ENCODE measurements at regions not wholly inside any gene's neighbourhood (a gene's known extent, or its start where the extent isn't known, plus 50 kb on each side); places are given as distances from the start of the nearest gene placed in this dataset.

DNA sequence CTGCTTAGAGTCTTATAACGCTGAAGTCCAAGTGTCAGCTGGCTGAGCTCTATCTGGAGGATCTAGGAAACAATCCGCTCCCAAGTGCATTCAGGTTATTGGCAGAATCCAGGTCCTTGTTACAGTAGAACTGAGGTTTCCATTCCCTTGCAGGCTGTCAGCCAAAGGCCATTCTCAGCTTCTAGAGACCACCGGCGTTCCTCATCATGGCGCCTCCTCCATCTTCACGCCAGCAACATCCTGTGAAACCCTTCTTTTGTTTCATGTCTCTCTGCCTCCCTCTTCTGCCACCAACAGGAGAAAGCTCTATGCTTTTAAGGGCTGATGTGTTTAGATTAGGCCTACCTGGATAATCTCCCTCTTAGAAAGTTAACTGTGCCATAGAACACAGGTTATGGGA lies 133.0 kb upstream of the RASSF8 start:
- DNase-seq (ENCODE audit: low read depth, low spot score) = no peak

DNA sequence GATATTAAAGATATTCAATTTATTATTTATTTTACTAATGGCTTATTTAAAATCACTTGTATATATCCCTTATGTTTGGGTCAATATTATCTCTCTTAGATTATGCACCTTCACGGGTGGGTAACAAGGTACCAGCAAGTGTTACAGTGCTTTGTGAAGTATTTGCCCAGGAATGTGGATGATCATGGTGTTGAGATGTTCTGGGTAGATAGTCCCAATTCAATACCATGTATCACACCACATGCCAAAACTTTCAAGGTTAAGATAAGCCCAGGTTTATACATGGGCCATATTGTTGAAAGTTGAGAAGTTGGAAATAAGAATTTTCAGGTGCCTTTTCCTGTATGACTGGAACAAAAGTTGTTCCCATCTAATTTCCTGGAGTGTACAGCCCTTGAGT lies 131.3 kb upstream of the RASSF8 start:
- no peak for DNase-seq (ENCODE audit: low read depth, low spot score)

DNA sequence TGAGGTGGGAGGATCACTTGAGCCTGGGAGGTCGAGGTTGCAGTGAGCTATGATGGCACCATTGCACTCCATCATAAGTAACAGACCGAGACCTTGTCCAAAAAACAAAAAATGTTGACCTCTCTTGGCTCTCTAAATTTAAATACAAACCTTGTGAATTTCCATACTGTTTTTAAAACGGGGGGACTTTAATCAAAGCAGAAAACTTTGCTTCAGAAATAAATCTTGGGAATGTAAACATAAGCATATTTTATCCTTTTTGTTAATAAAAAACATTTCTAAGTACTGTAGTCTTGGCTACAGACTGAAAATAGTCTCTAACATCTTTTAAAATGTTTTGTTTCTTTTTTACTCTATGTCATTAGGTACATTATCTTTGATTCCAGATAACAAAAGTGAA lies 130.7 kb upstream of the RASSF8 start:
- DNase-seq (ENCODE audit: low read depth, low spot score) = no peak

DNA sequence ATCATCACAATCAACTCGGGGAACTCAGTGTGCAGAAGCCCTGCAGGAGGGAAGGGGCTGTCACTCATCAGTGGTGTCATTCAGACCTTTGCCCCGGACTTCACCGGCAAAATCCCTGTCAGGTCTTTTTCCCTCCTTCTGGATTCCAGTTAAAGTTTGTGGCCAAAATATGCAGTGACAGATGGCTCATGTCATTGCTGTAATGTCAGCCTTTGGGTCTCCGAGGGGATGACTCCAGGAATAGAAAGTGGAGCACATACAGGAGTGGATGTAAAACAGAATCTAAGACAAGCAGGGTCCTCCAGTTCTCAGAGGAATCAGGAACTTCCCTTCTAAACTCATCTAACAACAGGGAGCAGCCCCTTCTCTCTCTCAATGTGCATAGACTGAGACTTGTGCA lies 130.3 kb upstream of the RASSF8 start:
- DNase-seq (ENCODE audit: low read depth, low spot score) = no peak

DNA sequence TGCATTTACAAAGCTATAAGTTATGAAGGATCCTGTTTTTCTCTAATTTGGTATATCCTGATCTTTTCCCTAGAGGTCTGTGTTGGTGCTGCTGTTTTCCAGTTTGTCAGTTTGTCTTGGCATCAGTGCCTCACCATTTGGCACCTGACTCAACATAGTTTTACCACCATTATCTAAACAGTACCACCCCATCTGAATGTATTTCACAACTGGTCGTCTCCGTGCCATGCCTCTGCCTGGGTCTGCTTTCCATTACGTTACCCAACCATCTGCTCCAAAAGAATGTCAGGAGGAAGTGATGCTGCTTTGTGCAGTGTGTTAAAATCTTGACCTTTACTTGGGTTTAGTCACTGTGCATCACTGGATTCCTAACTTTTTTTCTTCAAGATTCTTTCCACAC lies 129.3 kb upstream of the RASSF8 start:
- no peak for DNase-seq (ENCODE audit: low read depth, low spot score)

DNA sequence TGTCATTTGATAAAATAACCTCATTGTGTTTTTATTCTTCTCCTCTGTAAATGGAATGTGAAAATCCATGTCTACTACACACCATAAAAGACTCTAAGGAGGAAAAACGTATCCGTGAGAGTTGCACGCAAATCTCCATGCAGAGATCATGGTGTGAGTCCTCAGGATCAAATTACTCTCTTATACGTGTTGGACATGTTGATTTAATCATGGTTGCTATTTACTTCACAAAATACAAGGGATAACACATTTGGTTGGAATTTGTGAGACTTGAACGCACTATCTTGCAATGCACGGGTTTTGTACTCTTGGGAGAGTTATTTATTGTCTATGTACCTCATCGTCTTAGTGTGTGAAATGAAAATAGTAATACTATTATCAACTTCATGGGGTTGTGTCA lies 128.0 kb upstream of the RASSF8 start:
- no peak for DNase-seq (ENCODE audit: low read depth, low spot score)

DNA sequence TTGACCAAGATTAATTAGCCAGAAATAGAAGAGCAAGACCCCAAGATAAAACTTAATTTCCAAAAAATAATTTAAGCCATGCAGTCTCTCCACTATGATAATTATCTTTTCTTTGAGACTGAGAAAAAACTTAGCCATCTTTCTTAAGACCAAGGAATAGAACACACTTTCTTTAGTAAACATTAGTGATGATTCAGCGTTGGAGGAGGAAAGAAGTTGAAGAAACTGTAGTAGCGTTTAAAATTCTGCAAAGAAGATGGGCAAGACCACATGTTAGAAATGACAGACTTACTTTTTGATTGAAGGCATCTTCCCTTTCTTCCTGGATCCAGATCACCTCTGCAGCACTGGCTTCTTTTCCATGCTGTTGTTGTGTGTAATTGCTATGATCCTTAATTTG lies 124.8 kb upstream of the RASSF8 start:
- no peak for DNase-seq (ENCODE audit: low read depth, low spot score)

DNA sequence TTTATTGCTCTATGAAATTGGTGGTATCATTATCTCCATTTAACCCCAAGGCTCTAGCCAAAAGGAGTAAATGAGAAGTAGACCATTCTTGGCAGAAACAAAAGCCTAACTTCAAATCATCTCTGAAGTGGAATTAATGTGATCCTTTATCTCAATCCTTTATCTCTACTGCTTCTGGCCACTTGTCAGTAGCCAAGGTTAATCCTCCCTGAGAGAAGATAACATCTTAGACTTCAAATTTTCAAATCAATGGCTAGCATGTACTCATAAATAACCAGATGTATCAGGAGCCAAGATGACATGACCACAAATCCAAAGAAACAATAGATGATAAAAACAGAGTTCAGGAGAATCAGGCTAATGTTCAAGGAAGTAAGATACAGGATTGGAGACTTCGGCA lies 123.1 kb upstream of the RASSF8 start:
- DNase-seq (ENCODE audit: low read depth, low spot score) = no peak

DNA sequence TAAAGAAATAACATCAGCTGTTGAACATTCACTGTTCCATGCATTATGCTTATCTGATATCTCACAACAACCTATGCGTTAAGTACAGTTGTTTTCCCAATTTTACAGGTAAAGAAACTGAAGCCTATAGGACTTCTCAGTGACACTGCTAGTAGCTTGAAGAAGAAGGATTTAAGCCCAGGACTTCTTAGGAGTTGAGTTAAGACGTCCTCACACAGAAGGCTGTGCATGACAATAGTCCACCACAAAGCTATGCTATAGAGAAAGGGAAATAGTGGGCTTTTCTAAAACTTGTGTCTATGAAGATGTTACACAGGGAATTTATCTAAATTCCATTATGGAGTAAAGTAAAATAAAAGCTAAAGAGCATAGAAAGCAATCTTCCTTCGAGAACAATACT lies 120.5 kb upstream of the RASSF8 start:
- DNase-seq (ENCODE audit: low read depth, low spot score) = no peak

DNA sequence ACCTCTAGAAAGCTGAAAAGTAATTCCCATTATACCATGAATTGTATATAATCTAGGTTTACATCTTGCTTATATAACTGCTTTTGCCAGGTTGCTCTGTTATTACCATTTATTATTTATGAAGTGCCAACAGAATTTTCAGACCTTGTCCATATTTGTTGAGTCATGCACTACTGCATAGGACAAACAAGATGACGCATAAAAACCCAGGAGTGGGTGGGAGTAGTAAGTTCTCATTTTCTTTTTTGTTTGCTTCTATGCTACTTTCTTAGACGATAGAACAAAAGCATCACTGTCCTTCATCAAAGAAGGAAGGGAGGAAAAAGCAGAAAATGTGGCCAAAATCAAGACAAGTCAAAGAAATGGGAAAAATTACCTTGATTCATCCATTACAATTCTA lies 119.0 kb upstream of the RASSF8 start:
- DNase-seq (ENCODE audit: low read depth, low spot score) = no peak

DNA sequence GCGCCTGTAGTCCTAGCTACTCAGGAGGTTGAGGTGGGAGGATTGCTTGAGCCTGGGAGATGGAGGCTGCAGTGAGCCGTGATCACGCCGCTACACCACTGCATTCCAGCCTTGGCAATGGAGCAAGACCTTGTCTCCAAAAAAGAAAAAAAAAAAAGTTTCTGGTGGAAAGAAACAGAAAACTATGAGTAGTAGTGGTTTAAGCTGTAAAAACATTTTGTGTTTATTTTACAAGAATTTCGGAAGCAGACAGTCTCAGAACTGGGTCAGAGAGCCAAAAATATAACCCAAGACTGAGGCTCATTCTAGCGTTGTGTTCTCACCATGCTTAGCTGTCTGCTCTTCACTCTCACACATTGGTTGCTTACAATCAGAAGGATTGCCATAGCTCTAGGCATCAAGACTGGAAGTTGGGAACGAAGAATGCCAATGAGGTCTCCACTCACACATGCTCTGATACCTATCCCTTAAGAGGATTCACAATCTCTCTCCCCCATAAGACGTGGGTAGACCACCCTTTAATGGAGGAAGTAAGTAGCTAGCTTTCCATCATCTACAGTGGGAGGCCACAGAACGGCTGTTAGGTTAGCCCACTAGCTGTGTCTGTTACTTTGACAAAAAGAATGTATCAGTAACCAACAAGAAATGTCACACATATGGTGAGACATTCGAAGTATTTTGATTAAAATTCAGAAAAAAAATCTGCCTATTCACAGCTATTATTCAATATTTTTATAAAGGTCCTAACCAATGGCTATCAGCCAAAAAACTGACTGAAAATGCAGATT lies 117.6 kb upstream of the RASSF8 start:
- no peak for DNase-seq (ENCODE audit: low read depth, low spot score)

DNA sequence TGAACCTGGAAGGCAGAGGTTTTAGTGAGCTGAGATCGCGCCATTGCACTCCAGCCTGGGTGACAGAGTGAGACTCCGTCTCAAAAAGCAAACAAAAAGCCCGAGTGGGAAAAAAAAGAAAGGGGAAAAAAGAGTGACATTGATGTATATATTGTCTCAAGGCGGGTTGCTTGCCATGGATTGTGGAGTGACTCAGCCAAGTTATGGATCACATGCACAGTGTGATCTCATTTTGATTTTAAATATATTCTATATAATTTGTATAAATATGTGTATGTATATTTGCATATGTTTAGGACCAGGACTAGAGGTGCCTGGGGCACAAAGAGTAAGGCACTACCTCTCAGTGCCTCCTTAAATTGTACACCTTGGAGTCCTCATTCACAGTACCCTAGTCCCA lies 116.2 kb upstream of the RASSF8 start:
- no peak for DNase-seq (ENCODE audit: low read depth, low spot score)

DNA sequence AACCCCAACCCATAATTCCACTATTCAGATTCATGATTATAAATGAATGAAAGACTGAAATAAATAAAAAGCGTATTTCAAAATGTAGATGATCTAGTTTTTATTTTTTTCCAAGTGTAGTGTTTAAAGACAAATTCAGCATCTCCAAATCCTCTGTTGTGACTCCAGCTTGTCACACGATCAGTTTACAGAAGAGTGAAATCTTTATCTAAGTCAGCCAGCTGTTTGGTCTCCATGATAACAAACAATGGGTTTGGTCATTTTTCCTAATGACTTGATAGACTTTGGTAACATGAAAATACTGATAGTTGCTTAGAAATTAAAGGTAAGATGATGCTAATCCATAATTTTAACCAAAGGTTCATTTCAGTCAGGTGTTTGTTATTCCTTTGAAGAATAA lies 114.5 kb upstream of the RASSF8 start:
- no peak for DNase-seq (ENCODE audit: low read depth, low spot score)

DNA sequence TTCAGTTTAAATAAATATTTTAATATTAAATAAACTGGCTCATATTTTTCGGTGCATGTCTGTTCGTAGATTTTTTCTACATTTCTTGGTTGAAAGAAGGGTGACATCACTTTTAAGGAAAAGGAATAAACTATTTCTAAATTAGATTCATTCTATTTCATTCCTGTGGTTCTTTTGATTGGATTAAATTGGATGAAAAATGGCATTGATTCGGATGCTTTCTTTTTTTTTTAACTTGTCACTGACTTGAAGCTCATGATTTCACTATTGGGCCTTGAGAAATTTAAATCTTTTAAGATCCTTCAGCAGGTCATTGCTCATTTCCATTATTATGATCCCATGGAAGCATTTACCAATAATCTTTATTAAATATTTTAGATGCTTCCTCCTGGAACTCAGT lies 113.1 kb upstream of the RASSF8 start:
- no peak for DNase-seq (ENCODE audit: low read depth, low spot score)

DNA sequence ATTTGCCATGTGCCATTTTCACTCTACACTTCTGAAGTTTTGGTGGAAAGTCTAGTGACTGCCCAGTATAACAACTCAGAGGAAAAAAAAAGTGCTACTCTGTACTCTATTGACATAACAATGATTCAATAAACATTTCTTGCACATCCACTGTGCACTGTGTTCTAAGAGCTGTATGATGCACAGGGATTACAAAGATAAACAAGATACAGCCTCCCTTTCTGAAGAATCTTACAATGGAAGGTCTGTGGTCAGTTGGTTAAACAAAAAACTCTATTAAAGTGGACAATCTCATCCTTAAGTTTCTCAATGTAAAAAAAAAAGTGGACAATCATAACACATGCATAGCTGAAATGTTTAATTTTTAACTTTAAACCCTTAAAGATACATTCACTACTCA lies 105.7 kb upstream of the RASSF8 start:
- DNase-seq (ENCODE audit: low read depth, low spot score) = no peak

DNA sequence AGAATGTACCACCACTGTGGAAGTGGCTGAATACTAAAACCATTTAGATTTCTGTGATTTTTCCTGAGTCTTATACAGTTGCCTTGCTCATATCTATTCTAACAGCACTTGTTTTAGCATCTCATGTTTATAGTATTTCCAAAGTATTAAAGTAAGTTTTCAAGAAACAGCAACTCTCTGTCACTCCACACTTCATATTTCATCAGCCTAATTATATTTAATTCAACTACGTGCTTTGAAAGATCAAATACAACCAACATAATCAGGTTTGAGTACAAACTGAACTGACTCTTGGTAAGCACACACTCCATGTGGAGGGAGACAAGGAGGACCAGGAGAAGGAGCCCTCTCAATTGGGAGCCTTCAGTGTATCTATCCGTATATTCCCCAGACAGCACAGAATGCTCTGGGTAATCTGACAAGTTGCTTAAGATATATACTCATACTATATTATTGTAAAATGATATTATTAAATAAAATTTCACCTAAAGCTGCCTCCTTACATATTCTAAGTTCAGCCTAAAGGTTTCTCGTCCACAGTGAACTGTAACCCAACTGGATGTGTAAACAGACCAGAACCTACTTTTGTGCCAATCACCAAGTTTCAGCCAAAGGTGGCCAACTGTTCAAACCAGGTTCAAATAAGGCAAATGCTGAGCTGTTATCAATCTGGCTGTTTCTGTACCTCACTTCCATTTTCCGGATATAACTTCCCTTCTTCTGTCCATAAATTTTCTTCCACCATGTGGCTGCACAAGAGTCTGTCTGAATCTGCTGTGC lies 105.0 kb upstream of the RASSF8 start:
- DNase-seq (ENCODE audit: low read depth, low spot score) = no peak

DNA sequence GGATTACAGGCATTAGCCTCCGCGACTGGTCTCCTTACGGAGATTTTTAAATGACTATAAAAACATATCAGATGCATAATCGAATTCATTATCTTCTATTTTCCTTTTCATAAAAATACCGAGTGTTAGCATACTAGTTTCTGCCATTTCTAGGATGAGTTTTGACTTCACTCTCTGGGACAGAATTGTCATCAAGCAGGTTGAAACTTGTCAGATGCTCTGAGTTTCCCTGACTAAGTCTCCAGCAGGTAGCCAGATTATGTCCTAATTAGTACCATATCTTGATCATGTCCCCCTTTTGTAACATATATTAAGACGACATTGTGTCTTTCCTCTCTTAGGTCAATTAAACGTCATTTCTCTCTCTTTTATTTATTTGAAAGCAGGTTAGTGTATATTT lies 103.5 kb upstream of the RASSF8 start:
- no peak for DNase-seq (ENCODE audit: low read depth, low spot score)

DNA sequence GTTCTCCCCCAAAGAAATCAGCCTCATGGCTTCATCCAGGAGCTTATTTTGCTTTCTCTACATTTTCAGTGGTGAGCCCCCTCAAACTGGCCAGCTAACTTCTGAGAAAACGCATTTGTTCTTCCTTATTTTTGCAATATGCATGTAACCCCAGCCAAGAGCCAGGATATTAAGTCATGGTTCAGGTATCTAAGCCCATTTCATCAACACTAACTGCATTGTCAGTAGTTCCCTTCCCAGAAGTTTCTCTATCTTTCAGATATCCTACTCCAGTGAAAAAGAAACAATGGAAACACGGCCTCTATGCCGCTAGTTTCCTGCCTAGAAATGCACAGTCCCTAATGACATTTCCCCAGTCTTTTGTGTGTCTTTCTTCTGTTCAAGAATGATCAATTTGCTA lies 102.8 kb upstream of the RASSF8 start:
- no peak for DNase-seq (ENCODE audit: low read depth, low spot score)

DNA sequence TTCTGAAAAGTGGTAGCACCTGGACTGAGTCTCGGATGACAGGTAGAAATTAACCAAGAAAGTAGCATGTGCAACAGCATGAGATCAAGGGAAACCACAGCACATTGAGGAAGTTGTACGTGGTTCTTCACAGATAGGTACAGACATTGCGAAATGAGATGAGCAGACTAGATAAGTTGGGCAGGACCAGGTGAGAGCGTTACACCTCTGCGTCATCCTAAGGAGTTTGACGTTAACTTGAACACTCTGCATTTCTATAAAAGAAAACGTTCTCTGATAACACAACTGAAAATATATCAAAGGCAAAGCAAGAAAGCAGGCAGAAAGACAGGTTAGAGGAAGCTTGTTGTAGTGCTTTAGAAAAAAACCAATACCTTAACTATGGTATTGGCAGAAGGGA lies 98.5 kb upstream of the RASSF8 start:
- no peak for DNase-seq (ENCODE audit: low read depth, low spot score)

DNA sequence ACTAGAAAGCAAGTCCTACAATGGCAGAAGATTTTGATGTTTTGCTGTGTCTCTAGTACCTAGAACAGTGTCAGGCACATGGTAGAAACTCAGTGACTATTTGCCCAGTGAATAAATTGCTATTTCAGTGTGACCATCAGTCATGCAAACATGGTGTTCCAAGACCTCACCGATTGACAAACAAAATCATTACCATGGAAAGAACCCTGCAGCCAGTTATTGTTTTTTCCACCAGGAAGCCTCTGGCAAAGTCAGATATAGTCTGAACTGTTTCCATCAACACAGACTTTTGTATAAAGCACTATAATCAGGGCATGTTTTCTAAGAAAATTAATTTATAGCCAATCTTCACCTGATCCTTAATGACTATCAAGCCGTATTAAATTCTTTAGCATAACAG lies 97.3 kb upstream of the RASSF8 start:
- no peak for DNase-seq (ENCODE audit: low read depth, low spot score)

DNA sequence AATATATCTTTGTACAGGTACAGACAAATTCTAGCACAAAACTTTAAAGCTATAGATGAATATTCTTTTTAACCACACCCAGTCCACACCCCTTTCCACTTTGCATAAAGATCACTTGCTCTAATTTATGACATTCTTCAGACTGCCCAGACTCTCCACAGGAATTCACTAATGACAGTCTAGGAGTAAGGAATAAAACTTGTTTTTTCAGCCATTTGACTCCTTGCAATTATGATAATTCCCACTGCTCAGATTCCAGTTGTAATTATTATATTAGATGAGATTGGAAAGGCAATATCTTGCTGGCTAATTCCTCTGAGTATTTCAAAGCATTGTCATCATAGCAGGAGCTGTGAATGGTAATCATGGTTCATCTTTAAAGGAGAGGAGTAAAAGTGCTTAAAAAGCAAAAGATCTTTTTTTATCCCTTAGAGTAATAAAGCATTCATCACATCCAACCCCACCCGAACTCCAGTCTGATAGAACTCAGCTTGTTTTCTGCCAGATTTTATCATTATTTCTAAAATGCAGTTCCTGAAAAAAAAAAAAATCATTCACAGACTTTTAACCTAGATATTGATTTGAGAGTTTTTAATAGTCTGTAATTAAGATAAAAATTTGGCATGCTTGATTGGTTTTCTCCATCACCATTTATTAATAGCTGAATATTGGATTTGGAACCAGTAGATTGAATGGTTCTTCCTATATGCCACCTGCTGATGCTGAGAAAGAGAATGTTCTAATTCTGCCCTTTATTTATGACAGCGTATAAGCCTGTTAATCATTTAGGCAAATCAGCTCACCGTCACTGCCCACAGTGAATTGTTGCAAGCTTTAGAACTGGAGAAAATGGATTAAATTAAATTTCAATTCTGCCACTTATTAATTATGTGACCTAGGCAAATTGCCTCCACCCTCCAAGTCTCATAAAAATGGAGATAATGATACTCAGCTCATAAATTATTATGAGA lies 93.9 kb upstream of the RASSF8 start:
- DNase-seq (ENCODE audit: low read depth, low spot score) = no peak
